Fibroblast of lung (primary cell): ENCODE measurements at regions not wholly inside any gene's neighbourhood (a gene's known extent, or its start where the extent isn't known, plus 50 kb on each side); places are given as distances from the start of the nearest gene placed in this dataset.

Source experiments
- CTCF ChIP-seq, 2 donors: IDR thresholded peaks in 1 of 2; conservative IDR thresholded peaks in 1 of 2; 1 replicate in 1 of 2; 2 replicates in 1 of 2; pipeline ENCODE4 v1.5.1; 2011 to 2012; ENCODE audit warnings: low read length in 2 of 2, control low read depth in 1 of 2, inconsistent platforms in 1 of 2, low read depth in 1 of 2, mild to moderate bottlenecking in 1 of 2
- EZH2 ChIP-seq: IDR thresholded peaks from 2 replicates; pipeline ENCODE4 v1.5.1; 2012; ENCODE audit warnings: low read length, control low read depth, mild to moderate bottlenecking; ENCODE audit errors: missing control alignments

- TF ChIP-seq CTCF (conservative IDR thresholded peaks at IDR 0.05 in 1 of 2, IDR thresholded peaks at IDR 0.05 in 1 of 2; ENCODE audit: low read depth in 1 of 2, low read length in 2 of 2): no peak
- TF ChIP-seq EZH2: no peak
Measured at GRCh38 chr13:34107806-34108205, 289.9 kb downstream of the RFC3 start.
